NCI-H2196 treated with DMSO at 0.1 percent for 48 hours (cell line): ENCODE measurements at regions not wholly inside any gene's neighbourhood (a gene's known extent, or its start where the extent isn't known, plus 50 kb on each side); places are given as distances from the start of the nearest gene placed in this dataset.
"Not testable (repeated sequence)": the region's sequence is repeated elsewhere in the genome, so short reads cannot be mapped to it uniquely, and the experiment has no call there.

Experiments
- DNase-seq: peaks from one replicate; lab custom pipeline; 2025; ENCODE audit not compliant: unreplicated experiment; lab: John Stamatoyannopoulos, UW

DNA sequence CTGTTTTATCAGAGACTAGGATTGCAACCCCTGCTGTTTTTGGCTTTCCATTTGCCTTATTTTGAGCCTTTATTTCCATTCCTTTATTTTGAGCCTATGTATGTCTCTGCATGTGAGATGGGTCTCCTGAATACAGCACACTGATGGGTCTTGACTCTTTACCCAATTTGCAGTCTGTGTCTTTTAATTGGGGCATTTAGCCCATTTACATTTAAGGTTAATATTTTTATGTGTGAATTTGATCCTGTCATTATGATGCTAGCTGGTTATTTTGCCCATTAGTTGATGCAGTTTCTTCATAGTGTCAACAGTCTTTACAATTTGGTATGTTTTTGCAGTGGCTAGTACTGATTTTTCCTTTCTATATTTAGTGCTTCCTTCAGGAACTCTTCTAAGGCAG, 88.5 kb upstream of the HCCS start:
- not testable (repeated sequence) for DNase-seq

DNA sequence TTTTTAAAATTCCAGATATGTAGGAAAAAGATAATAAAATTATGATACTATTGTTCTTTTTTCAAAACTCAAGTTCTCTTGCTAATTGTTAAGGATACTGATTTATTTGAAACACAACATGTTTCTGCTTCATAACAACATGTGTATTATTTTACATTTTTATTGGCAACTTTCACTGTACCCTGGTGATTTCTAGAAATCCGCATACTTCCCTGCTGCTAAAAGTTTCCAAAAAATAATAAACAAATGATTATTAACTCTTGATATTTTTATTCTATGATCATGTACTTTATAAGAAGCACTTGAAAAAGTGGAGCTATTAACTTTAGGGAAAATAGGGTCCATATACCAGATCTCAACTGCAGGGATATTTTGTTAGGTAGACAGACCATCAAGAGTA, 71.2 kb upstream of the HCCS start:
- DNase-seq: no peak

DNA sequence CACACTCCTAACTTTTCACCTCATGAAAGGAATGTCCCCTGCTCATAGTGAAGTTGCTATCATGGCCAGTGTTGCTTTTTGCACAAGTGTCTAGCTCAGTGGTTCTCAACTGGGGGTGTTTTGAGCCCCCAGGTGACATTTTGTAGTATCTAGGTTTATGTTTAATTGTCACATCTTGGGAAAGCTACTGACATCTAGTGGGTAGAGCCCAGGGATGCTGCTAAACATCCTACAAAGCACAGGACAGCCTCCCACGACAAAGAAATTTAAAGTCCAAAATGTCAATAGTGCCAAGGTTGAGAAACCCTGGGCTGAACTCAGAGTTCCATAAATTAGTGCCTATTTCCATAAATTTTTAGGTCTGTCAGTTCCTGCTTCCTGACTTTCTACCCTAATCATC, 70.7 kb upstream of the HCCS start:
- DNase-seq: no peak

DNA sequence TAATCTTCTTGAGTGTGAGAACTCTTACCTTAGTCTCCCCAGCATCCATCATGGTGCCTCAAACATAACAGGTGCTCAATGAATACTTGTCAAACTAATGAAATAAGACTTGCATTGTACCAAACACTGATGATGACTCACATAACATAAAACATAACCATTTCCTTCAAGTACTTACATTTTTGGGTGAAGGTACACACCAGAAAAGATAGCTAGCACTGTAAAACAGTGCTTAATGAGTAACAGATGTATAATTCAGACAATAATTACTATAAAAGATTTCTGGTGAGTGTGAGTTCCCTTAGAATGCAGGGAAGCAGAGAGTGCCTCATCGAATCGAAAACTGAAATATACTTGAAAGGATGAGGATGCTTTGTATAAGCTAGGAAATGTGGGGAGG, 70.1 kb upstream of the HCCS start:
- no peak for DNase-seq

DNA sequence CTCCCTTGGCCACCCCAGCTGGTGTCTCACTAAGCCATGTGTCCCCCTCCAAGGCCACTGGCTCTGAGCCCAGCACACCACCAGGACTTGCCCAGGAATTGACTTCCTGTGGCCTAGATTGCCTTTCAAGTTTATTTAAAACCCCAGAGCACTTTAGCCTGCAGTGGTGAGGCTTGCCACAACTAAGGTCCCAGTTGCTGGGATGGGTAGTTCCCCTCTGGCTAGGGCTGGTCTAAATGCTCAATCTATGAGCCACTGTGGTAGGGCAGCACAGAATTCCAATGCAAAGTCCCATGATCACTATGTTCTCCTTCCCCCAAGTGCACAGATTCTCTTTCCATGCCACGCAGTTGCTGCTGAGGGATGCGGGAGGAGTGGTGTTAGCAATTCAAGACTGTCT, 61.1 kb upstream of the HCCS start:
- no peak for DNase-seq

DNA sequence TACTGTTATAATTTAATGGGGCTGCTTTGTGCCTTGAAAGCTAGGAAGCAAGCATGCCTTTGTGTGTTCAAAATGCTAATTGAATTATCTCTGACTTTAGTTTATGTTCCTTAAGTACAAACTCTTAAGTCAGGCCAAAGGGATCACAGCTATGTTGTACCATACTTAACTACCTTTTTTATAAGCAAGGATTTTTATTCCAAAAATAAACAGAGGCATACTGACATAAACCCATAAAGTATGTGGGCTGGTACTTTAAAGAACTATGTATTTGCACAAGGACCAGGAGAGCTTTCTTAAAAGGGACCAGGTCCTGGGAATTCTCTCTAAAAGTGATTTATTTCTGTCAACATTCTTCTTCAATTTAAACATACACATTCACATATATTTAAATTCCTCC, 57.8 kb upstream of the HCCS start:
- DNase-seq: no peak

DNA sequence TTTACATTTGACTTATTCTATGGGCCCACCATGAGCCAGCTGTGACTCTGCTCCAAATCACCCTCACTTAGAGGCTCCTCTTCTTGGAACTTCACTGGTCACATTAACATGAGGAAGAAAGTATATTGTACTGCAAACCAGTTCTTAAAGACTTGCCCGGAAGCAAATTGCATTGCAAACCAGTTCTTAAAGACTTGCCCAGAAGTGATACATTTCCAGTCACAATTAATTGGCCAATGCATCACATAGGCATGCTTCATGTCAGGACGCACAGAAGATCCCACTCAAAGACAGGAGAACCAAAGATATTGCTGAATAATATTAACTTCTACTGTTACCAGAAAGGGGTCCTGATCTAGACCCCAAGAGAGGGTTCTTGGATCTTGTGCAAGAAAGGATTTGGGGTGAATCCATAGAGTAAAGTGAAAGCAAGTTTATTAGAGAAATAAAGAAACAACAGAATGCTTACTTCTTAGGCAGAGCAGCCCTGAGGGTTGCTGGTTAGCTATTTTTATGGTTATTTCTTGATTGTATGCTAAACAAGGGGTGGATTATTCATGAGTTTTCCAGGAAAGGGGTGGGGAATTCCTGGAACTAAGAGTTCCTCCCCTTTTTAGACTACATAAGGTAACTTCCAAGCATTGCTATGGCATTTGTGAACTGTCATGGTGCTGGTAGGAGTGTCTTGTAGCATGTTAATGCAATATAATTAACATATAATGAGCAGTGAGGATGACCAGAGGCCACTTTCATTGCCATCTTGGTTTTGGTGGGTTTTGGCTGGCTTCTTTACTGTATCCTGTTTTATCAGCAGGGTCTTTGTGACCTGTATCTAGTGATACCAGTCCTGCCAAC, 54.6 kb upstream of the HCCS start:
- no peak for DNase-seq

DNA sequence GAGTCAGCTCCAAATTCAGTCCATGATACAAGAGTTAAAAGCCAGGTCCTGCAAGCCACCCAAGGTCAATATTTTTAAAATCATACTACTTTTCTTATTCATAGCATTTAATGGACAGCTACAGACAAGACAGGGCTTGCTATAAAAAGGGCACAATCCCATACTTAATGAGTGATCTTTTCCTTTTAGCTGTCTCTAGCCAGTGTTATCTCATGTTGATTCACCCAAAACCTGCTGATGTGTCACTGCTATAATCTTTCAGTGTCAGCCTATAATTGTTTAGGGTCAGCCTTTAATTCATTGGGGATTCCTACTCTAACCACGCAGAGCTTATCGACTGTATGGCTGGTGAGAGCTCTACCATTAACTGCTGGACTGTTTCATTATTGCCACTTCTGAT, 51.2 kb upstream of the HCCS start:
- no peak for DNase-seq
